Keratinocyte (primary cell): ENCODE measurements at regions not wholly inside any gene's neighbourhood (a gene's known extent, or its start where the extent isn't known, plus 50 kb on each side); places are given as distances from the start of the nearest gene placed in this dataset.

Experiments used
- DNase-seq: peaks from one replicate; pipeline ENCODE4 v3.0.0-alpha.2; 2011; ENCODE audit warnings: low read depth, missing footprints, low spot score
- FAIRE-seq: peaks from 2 replicates; lab custom pipeline; 2011; peaks lifted over from hg19 to GRCh38; lab: Jason Lieb, UNC
- H2AFZ ChIP-seq: 2 replicates; pipeline ENCODE4 v1.6.0; 2012; ENCODE audit warnings: low read length, control low read depth, inconsistent platforms; ENCODE audit not compliant: control insufficient read depth
- H3K27ac ChIP-seq: 2 replicates; pipeline ENCODE4 v1.5.1; 2011; ENCODE audit warnings: low read length; ENCODE audit not compliant: control insufficient read depth, insufficient read depth
- H3K27me3 ChIP-seq: 3 replicates; pipeline ENCODE4 v1.6.0; 2011; ENCODE audit warnings: low read length; ENCODE audit not compliant: control insufficient read depth, insufficient read depth; ENCODE audit errors: extremely low read depth
- H3K36me3 ChIP-seq, 2 experiments: 2 replicates in 1 of 2; 3 replicates in 1 of 2; pipeline ENCODE4 v1.5.1; 2011; ENCODE audit warnings: low read length in 2 of 2, mild to moderate bottlenecking in 1 of 2; ENCODE audit not compliant: control insufficient read depth in 2 of 2, insufficient read depth in 2 of 2; ENCODE audit errors: extremely low read depth in 1 of 2
- H3K4me1 ChIP-seq: 3 replicates; pipeline ENCODE4 v1.5.1; 2011; ENCODE audit warnings: low read length; ENCODE audit not compliant: control insufficient read depth, insufficient read depth; ENCODE audit errors: extremely low read depth
- H3K4me2 ChIP-seq: 3 replicates; pipeline ENCODE4 v1.6.0; 2011; ENCODE audit warnings: low read depth, low read length; ENCODE audit not compliant: control insufficient read depth, insufficient read depth; ENCODE audit errors: extremely low read depth
- H3K4me3 ChIP-seq, 3 experiments: fragments of 200-600 bp in 1 of 3; sonication (generic) in 1 of 3; 2 replicates in 2 of 3; 3 replicates in 1 of 3; pipeline ENCODE4 v1.5.1; 2011 to 2016; ENCODE audit warnings: low read length in 3 of 3, mild to moderate bottlenecking in 3 of 3, control low read depth in 2 of 3, inconsistent platforms in 1 of 3, low read depth in 1 of 3, mixed read lengths in 1 of 3, mixed run types in 1 of 3, moderate library complexity in 1 of 3; ENCODE audit not compliant: control insufficient read depth in 2 of 3, insufficient read depth in 2 of 3; ENCODE audit errors: extremely low read depth in 1 of 3
- H3K79me2 ChIP-seq: 2 replicates; pipeline ENCODE4 v1.6.0; 2012; ENCODE audit warnings: low read length; ENCODE audit not compliant: control insufficient read depth, insufficient read depth
- H3K9ac ChIP-seq: 3 replicates; pipeline ENCODE4 v1.6.0; 2011; ENCODE audit warnings: low read length; ENCODE audit not compliant: control insufficient read depth, insufficient read depth; ENCODE audit errors: extremely low read depth
- H3K9me1 ChIP-seq: 3 replicates; pipeline ENCODE4 v1.6.0; 2011; ENCODE audit warnings: low read length; ENCODE audit not compliant: control insufficient read depth, insufficient read depth; ENCODE audit errors: extremely low read depth
- H3K9me3 ChIP-seq: 2 replicates; pipeline ENCODE4 v1.5.1; 2012; ENCODE audit warnings: low read depth, low read length; ENCODE audit not compliant: control insufficient read depth
- H4K20me1 ChIP-seq: 3 replicates; pipeline ENCODE4 v1.6.0; 2011; ENCODE audit warnings: low read length; ENCODE audit not compliant: control insufficient read depth, insufficient read depth; ENCODE audit errors: extremely low read depth
- EZH2 ChIP-seq: IDR thresholded peaks from one replicate; pipeline ENCODE4 v1.6.1; 2012; ENCODE audit warnings: inconsistent platforms, mild to moderate bottlenecking, low read length, moderate library complexity
- dilution Hi-C: fragments of 300-500 bp; cut with MboI; formaldehyde crosslinking; loops from one replicate; pipeline ENCODE4 v1.7.0; 2020; ENCODE audit warnings: low sequenced_read_pairs; ENCODE audit not compliant: extremely low pct_ligation_motif_present
- TF ChIP-seq, protein P1 (sequence below), 3 experiments: IDR thresholded peaks in 1 of 3; conservative IDR thresholded peaks in 1 of 3; optimal IDR thresholded peaks in 1 of 3; 2 replicates in 2 of 3; 3 replicates in 1 of 3; pipeline versions ENCODE3 to v1.5.1; 2011; ENCODE audit warnings: low read length in 3 of 3, mild to moderate bottlenecking in 3 of 3, moderate library complexity in 2 of 3, control low read depth in 1 of 3, inconsistent platforms in 1 of 3; ENCODE audit not compliant: insufficient read depth in 2 of 3; ENCODE audit errors: extremely low read depth in 1 of 3

DNA sequence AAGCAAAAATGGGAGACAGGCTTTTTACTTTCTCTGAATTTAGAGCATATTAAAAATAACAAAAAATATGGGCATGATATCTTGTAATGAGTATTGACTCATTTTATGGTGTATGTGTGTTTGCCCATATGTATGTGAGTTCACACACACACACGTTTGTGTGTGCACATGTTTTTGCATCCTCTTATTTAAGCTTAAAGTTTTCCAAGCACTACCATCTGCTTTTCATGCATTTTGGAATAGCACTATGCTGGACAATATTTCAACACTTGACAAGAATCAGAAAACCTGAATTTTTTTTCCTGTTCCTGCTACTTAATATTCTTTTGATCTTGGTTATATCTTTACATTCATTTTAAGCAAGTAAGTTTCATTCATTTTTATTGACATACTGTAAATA lies 872.7 kb downstream of the OTOL1 start:
- H3K36me3 ChIP-seq, result no peaks in the 10 kb centered on the region
- no peak overlapping the region for H2AFZ ChIP-seq
- DNase-seq (no peak), FAIRE-seq (no peak)
- H3K4me1 ChIP-seq, result no peaks in the 10 kb centered on the region
- no peak overlapping the region for H3K4me2 ChIP-seq
- no peaks in the 10 kb centered on the region for H4K20me1 ChIP-seq
- no peaks in the 10 kb centered on the region for H3K27me3 ChIP-seq
- dilution Hi-C loops, result no loop called here
- H3K9me3 ChIP-seq, result no peaks in the 10 kb centered on the region
- TF ChIP-seq EZH2, result no peak
- TF ChIP-seq, protein P1, sequence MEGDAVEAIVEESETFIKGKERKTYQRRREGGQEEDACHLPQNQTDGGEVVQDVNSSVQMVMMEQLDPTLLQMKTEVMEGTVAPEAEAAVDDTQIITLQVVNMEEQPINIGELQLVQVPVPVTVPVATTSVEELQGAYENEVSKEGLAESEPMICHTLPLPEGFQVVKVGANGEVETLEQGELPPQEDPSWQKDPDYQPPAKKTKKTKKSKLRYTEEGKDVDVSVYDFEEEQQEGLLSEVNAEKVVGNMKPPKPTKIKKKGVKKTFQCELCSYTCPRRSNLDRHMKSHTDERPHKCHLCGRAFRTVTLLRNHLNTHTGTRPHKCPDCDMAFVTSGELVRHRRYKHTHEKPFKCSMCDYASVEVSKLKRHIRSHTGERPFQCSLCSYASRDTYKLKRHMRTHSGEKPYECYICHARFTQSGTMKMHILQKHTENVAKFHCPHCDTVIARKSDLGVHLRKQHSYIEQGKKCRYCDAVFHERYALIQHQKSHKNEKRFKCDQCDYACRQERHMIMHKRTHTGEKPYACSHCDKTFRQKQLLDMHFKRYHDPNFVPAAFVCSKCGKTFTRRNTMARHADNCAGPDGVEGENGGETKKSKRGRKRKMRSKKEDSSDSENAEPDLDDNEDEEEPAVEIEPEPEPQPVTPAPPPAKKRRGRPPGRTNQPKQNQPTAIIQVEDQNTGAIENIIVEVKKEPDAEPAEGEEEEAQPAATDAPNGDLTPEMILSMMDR (optimal IDR thresholded peaks at IDR 0.05 in 1 of 3, IDR thresholded peaks at IDR 0.05 in 1 of 3, conservative IDR thresholded peaks at IDR 0.05 in 1 of 3; ENCODE audit: extremely low read depth in 1 of 3, insufficient read depth in 2 of 3, low read length in 3 of 3), result no peak
- no peak overlapping the region for H3K4me3 ChIP-seq
- H3K9ac ChIP-seq, result no peak overlapping the region
- H3K9me1 ChIP-seq, result no peaks in the 10 kb centered on the region
- H3K27ac ChIP-seq, result no peak overlapping the region
- H3K79me2 ChIP-seq, result no peaks in the 10 kb centered on the region

- Histone ChIP-seq H3K27me3 (no peaks in the 10 kb centered on the region), H3K9ac (no peak overlapping the region), H3K27ac (no peak overlapping the region), H3K4me1 (no peaks in the 10 kb centered on the region), H3K4me2 (no peak overlapping the region), H3K36me3 (no peaks in the 10 kb centered on the region), H3K9me3 (no peaks in the 10 kb centered on the region), H2AFZ (no peak overlapping the region), H3K79me2 (no peaks in the 10 kb centered on the region), H3K9me1 (no peaks in the 10 kb centered on the region), H3K4me3 (no peak overlapping the region), H4K20me1 (no peaks in the 10 kb centered on the region)
- TF ChIP-seq, protein P1 (optimal IDR thresholded peaks at IDR 0.05 in 1 of 3, IDR thresholded peaks at IDR 0.05 in 1 of 3, conservative IDR thresholded peaks at IDR 0.05 in 1 of 3; ENCODE audit: extremely low read depth in 1 of 3, insufficient read depth in 2 of 3, low read length in 3 of 3), result no peak
- TF ChIP-seq EZH2, result no peak
- DNase-seq (no peak), FAIRE-seq (no peak)
- dilution Hi-C loops, result no loop called here
Measured at GRCh38 chr3:162370141-162370540, 873.5 kb downstream of the OTOL1 start.
